ENCODE measurements at regions not wholly inside any gene's neighbourhood (a gene's known extent, or its start where the extent isn't known, plus 50 kb on each side); places are given as distances from the start of the nearest gene placed in this dataset.
A peak's percentile ranks its signal among the peaks of the same experiment; 100 is the strongest.

- peak; percentile 97 for TF ChIP-seq TCF7L2 (IDR thresholded peaks at IDR 0.05; ENCODE audit: low read depth, low read length)
- no peak for TF ChIP-seq CTCF (IDR thresholded peaks at IDR 0.05)
- peak; percentile 64; the same call in 1 of the 2 replicates for TF ChIP-seq POLR2AphosphoS5 (IDR thresholded peaks at IDR 0.05; ENCODE audit: low read depth, low read length)
These were observed 159.1 kb downstream of the TFAP2C start for GRCh38 chr20:56788041-56788670.
